ENCODE measurements at regions not wholly inside any gene's neighbourhood (a gene's known extent, or its start where the extent isn't known, plus 50 kb on each side); places are given as distances from the start of the nearest gene placed in this dataset.

DNA sequence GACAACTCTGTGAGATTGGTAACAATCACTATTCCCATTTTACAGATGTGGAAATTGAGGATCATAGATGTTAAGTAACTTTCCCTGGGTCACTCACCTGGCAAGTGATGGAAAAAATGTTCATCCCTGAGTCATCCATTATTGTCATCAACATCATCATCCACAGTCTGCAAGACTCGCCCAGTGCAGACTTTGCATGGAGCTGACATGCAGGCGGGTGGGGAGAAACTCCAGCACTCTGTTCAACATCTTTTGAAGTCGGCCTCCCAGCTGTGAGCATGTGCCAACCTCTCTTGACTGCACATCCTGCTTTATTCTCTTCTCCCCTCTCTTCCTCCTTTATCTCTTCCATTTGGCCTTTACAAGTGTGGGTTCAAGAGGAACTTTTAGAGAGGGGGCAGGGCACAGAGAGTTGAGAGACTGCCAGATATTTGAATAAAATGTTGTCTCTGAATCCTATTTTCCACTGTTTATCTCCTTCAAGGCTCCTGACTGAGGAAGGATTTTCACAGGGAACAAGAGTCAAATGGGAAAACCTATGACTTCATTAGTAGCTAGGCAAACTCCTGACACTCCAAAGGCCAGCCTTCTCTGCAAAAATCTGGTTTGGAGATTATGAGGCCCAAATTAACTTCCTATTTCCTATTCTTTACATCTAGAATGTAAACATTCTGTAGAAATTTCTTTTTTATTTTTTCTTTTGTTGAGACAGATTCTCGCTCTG is 283.7 kb upstream of the PODXL start:
- Histone ChIP-seq H3K36me3 (replicated peaks in 1 of 2; ENCODE audit: control extremely low read depth in 1 of 2, control insufficient read depth in 1 of 2, extremely low read depth in 1 of 2, insufficient read depth in 2 of 2, low read length in 1 of 2) (no peaks in the 10 kb centered on the region), H3K9ac (ENCODE audit: low read length) (no peak overlapping the region), H3K27me3 (replicated peaks in 1 of 4; ENCODE audit: control extremely low read depth in 1 of 4, control insufficient read depth in 3 of 4, insufficient read depth in 4 of 4, low read length in 3 of 4) (no peaks in the 10 kb centered on the region), H4K20me1 (ENCODE audit: control insufficient read depth, insufficient read depth, low read length, poor library complexity, severe bottlenecking) (no peaks in the 10 kb centered on the region), H3K4me1 (ENCODE audit: control insufficient read depth in 2 of 2, insufficient read depth in 2 of 2, low read length in 2 of 2) (no peaks in the 10 kb centered on the region), H3K79me2 (ENCODE audit: control insufficient read depth, insufficient read depth, low read length) (no peaks in the 10 kb centered on the region), H3K9me3 (ENCODE audit: control extremely low read depth in 1 of 3, control insufficient read depth in 2 of 3, insufficient read depth in 1 of 3, low read length in 2 of 3) (no peaks in the 10 kb centered on the region), H3K27ac (ENCODE audit: low read length in 2 of 2) (no peak overlapping the region), H3K4me3 (ENCODE audit: control extremely low read depth in 1 of 5, extremely low read depth in 1 of 5, insufficient read depth in 1 of 5, low read depth in 2 of 5, low read length in 4 of 5) (no peak overlapping the region), H2AFZ (ENCODE audit: insufficient read depth, low read depth, low read length, poor library complexity, severe bottlenecking) (no peak overlapping the region), H3K4me2 (replicated peaks; ENCODE audit: low read depth, low read length, poor library complexity, severe bottlenecking) (no peak overlapping the region)
- H3K9me3 Mint-ChIP-seq (ENCODE audit: insufficient read depth): no peaks in the 10 kb centered on the region
- no peak for ATAC-seq (ENCODE audit: low read depth)
- H3K4me3 Mint-ChIP-seq: no peak overlapping the region
- DNase-seq: no peak
- TF ChIP-seq EZH2 (IDR thresholded peaks at IDR 0.05; ENCODE audit: borderline replicate concordance, insufficient read depth, low read depth, low read length, poor library complexity, severe bottlenecking) (no peak), CTCF (IDR thresholded peaks at IDR 0.05) (no peak)
- POLR2A ChIA-PET: no interaction called here
- 92% methylated on average over 3 of the region's 4 CpGs for WGBS (ENCODE audit: insufficient coverage)
- no peaks in the 10 kb centered on the region for H3K4me1 Mint-ChIP-seq
- intact Hi-C loops (cut with micrococcal nuclease): no loop called here
- peaks cover 4% of the 10 kb centered on the region for H3K27me3 Mint-ChIP-seq
- CTCF ChIA-PET: no interaction called here
- no peak overlapping the region for H3K27ac Mint-ChIP-seq

- ATAC-seq (ENCODE audit: low read depth): no peak
- Mint-ChIP-seq H3K27ac (no peak overlapping the region), H3K9me3 (ENCODE audit: insufficient read depth) (no peaks in the 10 kb centered on the region), H3K4me1 (no peaks in the 10 kb centered on the region), H3K27me3 (peaks cover 7% of the 10 kb centered on the region), H3K4me3 (no peak overlapping the region)
- no peaks in the 10 kb centered on the region for H4K20me1 ChIP-seq (ENCODE audit: control insufficient read depth, insufficient read depth, low read length, poor library complexity, severe bottlenecking)
- H3K4me3 ChIP-seq (ENCODE audit: control extremely low read depth in 1 of 5, extremely low read depth in 1 of 5, insufficient read depth in 1 of 5, low read depth in 2 of 5, low read length in 4 of 5): no peak overlapping the region
- no peaks in the 10 kb centered on the region for H3K79me2 ChIP-seq (ENCODE audit: control insufficient read depth, insufficient read depth, low read length)
- no peaks in the 10 kb centered on the region for H3K36me3 ChIP-seq (replicated peaks in 1 of 2; ENCODE audit: control extremely low read depth in 1 of 2, control insufficient read depth in 1 of 2, extremely low read depth in 1 of 2, insufficient read depth in 2 of 2, low read length in 1 of 2)
- no peak overlapping the region for H2AFZ ChIP-seq (ENCODE audit: insufficient read depth, low read depth, low read length, poor library complexity, severe bottlenecking)
- no peak overlapping the region for H3K27ac ChIP-seq (ENCODE audit: low read length in 2 of 2)
- H3K4me2 ChIP-seq (replicated peaks; ENCODE audit: low read depth, low read length, poor library complexity, severe bottlenecking): no peak overlapping the region
- peaks cover 0 to 6% (median 0%) of the 10 kb centered on the region in 4 experiments for H3K27me3 ChIP-seq (replicated peaks in 1 of 4; ENCODE audit: control extremely low read depth in 1 of 4, control insufficient read depth in 3 of 4, insufficient read depth in 4 of 4, low read length in 3 of 4)
- H3K4me1 ChIP-seq (ENCODE audit: control insufficient read depth in 2 of 2, insufficient read depth in 2 of 2, low read length in 2 of 2): no peaks in the 10 kb centered on the region
- ChIA-PET POLR2A (no interaction called here), CTCF (no interaction called here)
- whole genome bisulfite sequencing (ENCODE audit: insufficient coverage): 40% methylated on average over 1 of the region's 2 CpGs
- H3K9ac ChIP-seq (ENCODE audit: low read length): no peak overlapping the region
- H3K9me3 ChIP-seq (ENCODE audit: control extremely low read depth in 1 of 3, control insufficient read depth in 2 of 3, insufficient read depth in 1 of 3, low read length in 2 of 3): no peaks in the 10 kb centered on the region
- DNase-seq: no peak
- TF ChIP-seq CTCF (IDR thresholded peaks at IDR 0.05): no peak
- no peak for TF ChIP-seq EZH2 (IDR thresholded peaks at IDR 0.05; ENCODE audit: borderline replicate concordance, insufficient read depth, low read depth, low read length, poor library complexity, severe bottlenecking)
- intact Hi-C loops (cut with micrococcal nuclease): no loop called here
Observed at GRCh38 chr7:131836733-131837132, 280.3 kb upstream of the PODXL start.
